SIG-M5 treated with dmso at 0.1 percent for 504 hours (cell line): ENCODE measurements at regions not wholly inside any gene's neighbourhood (a gene's known extent, or its start where the extent isn't known, plus 50 kb on each side); places are given as distances from the start of the nearest gene placed in this dataset.

Experiments used
- DNase-seq: peaks from one replicate; lab custom pipeline; 2025; ENCODE audit not compliant: unreplicated experiment; lab: John Stamatoyannopoulos, UW

DNA sequence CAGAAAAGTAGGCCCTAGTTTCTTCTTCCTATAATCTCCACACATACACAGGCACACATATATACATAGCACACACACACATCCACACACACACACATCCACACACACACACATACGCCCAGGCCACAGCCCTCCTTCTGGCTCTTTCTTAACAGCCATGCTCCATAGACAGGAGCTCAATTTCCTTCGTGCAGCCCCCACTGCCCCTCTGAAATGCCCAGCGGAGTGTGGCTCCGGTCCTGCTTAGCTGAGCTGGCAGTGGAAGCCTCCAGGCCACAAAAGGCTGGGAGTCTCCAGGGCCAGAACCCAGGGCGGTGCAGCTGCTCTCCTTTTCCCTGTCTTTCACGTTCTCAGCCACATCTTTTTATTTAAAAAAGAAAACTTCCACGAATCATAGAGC lies 282.9 kb upstream of the IGFBP3 start:
- DNase-seq, result no peak

DNA sequence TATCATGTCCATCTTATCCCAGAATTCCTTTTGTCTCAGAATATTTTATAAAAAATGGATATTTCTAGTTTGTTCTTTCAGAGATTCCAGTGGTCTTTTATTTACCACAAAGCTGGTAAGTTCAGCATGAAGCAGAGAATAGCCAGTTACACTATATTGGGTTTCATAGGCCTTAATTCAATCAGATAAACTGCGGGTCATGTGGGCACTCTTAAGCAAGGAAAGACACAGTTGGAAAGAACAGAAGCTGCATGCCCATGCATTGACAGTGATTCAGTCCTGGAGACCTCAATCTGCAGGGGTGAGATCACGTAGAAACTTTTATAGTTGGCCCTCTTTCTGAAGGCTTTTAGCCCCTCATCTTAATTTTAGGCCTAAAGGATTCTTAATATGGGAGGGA lies 281.3 kb upstream of the IGFBP3 start:
- no peak for DNase-seq

DNA sequence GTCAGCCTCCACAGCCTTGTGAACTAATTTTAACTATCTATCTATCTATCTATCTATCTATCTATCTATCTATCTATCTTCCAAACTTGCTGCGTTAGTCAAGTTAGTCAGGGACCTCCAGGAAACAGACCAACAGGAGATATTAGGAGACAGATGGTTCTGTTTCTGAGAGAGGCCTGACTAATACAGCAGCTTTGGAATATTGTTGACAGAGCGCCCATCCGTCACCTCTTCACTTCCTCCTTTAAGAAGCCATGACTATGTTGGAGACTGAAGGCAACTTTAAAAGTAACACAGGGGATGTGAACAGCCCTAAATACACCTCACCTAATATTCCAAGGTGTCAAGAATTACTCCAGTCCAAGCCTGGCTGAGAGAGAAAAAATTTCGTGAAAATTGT lies 280.9 kb upstream of the IGFBP3 start:
- no peak for DNase-seq

DNA sequence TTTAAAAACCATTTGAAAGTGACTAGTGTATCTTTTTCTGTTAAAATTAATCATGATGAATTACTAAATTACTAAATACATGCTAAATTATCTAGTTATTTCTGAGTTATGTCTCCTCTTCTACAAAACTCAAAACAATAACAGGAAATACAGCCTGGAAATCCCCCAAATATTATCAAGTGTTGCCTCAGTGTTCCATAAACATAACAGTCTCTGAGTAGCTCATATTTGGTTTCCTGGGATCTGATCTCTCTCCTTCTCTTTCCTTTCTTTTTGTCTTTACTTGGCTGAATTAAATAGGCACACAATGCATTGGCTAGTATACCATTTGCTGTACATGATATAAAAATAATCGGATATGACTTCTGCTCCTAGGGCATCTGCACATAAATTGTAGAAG lies 277.6 kb upstream of the IGFBP3 start:
- no peak for DNase-seq

DNA sequence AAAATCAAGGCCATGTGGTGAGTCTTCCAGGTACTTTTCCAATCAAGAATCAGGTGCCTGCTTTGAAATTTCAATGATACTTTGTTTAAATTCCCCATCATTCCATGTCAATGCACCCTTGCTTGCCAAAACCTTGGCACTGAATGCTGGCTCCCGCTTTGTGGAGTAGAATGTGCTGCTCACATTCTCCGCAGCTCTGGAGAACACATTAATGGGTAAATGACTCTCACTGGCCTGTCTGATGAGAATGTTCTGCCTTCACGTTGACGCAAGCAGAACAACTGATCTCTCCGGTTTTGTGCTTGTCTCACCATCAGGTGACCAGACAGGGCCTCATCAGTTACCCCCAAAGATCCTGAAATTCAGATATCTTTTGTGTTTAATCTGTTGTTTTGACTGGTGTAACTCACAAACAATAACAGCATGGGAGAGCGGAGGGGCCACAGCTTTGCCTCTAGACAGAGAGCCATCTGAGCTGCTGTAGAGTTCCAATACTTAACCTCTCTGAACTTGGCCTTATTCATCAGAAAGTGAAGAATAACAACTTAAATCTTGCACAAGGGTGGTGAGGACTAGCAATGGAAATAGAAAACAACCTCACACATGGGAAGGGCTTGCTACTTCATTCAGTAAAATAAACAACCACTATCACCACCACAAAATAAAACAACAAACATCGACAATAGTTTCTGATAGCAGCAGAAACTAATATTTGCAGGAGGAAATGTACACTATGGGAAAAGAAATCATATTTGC lies 276.9 kb upstream of the IGFBP3 start:
- no peak for DNase-seq

DNA sequence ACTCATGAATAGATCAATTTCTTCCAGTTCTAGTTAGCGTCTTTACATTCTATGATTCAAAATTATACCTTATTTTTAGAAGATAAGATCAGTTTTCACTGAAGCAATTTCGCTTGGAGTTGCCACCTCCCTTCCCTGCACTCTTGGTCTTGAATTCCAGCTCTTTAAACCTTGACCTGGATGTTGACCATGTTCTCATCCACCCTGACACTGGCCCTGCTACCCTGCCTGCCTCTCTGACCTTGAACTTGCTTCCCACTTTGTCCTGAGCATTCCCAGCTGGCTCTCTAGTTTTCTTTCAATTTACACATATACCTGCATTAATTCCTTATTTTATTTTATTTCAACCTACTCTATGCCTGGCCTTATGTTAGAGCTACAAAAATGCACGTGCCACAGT lies 274.9 kb upstream of the IGFBP3 start:
- DNase-seq, result no peak

DNA sequence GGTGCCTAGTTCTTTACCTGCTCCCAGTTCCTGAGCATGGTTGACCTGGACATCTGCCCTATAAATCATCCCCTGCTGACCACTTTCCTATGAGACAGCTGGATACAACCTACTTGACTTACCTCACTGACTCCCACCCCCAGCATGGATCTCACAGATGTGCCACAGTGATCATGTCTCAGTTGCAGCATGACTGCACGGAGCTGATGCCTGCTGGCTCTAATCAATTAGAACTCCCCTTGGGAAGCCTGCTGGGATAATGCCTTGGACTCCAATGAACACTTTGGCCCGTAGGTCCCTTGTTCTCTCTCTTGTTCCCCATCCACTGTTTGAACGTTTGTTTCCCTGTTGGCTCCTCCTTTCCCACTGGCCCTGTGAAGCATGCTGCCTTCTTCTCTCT lies 271.2 kb upstream of the IGFBP3 start:
- no peak for DNase-seq

DNA sequence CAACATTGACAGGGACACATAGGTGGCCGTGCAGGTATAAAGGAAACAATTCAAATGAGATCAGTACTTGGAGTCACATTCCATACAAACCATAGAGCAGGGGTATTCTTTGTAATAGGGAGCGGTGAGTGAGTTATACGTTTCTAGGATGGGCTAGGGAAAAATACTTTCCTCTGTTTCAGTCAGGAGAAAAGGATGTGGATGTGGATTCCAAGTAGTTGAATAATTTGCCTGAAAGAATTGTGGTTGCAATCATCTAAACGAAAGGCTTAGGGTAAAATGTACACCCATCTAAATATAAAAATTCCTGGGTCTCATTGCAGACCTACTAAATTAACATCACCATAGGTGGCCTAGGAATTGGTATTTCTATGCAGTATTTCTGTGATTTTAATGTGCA lies 270.7 kb upstream of the IGFBP3 start:
- DNase-seq, result no peak

DNA sequence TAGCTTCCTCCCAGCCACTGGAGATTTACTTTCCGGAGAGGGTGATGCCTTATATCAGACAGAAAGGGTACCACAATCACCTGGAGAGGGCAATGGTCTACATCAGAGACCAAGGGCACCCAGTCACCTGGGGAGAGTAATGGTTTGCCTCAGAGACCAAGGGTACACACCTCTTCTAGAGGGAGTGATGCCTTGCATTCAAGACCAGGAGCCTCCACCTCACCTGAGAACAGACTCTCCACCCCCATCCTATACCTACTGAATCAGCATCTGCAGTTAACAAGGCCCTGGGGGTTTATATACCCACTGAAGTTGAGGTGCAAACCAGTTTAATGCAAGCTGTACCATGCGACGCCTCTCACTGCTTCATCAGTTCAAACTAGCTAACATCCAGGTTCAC lies 270.2 kb upstream of the IGFBP3 start:
- DNase-seq, result no peak

DNA sequence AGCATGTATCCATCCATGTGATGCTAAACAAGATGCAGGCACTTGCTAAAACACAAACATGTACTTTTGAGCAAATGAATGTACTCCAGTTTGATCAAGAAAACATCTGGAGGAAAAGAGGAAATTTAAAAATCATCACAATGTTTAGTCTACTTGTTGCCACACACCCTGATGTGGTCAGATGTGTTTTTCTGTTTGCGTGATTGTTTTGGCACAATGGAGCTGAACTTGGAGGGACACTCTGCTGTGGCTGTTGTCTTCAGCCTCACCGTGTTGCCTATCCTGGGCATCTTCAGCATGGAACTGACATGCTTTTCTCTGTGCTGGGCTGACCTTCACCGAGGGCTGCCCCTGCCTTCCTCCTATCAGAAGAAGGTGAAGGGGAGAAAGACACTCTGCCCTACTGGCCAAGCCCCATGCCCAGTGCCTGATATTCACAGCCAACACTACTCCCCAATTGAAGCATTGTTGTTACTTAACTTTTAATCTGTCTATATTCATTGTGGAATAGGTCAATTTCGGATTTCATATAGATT lies 268.3 kb upstream of the IGFBP3 start:
- no peak for DNase-seq

DNA sequence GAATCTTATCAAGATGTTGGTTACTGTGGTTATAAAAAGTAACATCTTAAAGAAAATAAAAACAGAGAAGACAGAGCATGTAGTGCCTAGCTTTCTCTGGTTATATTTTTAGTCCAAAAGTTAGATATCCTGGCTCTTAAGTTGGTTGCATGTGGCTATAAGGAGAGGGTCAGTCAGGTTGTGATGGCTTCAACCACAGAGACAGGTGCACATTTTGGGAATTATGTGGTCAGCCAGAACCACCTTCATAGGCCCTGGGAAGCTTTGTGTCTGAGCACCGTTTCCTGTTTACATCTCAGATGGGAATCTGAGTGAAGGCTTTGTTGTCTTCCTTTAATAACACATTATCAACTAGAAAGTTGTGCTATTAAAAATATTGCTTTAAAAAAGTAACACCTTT lies 265.1 kb upstream of the IGFBP3 start:
- DNase-seq, result no peak

DNA sequence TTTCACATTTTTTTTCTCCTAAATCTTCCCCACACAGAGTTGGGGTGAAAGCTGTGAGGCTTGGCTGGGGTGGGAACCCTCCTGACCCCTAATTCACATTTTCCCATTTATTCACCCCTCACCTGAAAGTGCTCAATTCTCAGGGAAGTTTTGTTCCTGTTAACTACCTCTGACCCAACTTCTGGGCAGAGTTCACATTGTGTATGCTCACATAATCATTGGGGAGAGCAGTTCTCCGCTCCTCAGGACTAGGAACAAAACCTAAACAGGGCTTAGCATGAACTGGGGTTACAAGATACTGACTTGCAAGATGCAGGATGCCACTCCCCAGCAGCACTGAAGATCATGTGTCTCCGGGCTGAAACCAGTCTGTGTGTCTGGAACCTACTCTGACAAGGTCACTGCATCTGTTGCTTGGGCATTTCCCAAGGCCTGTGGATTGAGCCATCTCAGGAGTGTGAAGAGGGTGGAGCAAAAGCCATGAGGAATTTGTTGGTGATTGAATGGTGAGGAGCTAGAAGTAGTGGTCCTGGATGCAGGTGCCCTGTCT lies 258.1 kb upstream of the IGFBP3 start:
- DNase-seq, result no peak

DNA sequence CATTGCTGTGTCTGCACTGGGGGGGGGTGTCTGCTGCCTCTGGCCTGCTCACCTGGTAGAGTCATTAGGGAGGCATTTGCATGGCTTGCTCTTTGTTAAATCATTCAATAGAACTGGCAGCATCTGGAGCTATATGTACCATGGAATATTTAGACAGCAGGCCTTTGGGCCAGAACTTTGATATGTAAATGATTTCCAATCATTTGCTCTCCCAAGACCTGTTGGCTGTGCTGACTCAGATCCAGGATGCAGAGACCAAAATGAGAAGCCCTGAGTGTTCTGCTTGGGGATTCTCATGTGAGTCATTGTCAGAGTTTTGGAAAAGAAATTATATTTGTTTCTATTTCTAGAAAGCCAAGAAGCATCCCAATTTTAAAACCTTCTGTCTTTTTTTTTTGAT lies 257.6 kb upstream of the IGFBP3 start:
- no peak for DNase-seq

DNA sequence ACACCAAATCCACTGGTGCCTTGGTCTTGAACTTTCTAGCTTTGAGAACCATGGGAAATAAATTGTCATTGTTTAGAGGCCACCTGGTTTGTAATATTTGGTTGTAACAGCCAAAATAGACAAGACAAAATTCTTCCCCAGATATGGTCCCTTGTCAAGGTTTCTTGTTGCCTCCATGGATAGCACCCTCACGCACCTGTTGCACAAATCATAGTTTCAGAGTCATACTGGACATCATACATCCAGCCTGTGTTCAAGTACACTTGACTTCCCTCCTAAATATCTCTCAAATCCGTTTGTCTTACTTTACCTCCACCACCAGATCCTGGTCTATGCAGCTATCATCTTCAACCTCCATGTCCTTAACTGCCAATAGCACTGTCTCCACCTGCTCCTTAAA lies 256.7 kb upstream of the IGFBP3 start:
- no peak for DNase-seq

DNA sequence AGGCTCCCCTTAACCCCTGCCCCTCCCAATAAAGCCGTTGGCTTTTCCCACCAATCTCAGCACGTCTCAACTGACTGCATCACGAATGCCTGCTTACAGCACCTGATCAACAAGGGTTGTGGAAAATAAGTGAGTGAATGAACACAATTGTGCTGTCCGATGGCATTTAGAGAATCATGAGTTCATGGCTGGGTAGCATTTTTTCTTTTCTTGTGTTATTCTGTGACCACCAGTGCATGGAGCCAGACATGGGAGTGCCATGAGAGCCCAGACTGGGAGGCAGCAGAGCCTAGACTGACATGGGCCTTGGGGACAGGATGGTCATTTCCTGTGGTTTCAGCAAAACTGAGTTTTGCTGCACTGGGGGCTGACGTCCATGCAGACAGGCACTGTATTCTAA lies 254.1 kb upstream of the IGFBP3 start:
- no peak for DNase-seq

DNA sequence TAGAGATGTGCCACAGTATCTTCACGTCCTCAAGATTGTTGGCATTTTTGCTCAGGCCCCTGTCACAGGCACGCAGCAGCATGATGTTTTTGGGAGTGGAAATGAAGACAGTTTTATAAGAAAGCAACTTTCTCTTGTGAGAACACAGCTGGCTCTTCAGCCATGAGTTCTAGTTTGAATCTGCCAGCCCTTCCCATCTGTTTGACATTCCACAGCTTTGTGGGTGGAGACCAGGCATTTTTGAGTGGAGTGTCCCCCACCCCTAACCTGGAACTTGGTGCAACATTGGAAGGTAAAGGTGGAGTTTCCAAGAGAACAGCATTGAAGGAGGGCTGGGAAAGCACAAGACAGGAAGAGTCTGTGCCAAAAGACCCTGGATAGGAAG lies 253.1 kb upstream of the IGFBP3 start:
- no peak for DNase-seq

DNA sequence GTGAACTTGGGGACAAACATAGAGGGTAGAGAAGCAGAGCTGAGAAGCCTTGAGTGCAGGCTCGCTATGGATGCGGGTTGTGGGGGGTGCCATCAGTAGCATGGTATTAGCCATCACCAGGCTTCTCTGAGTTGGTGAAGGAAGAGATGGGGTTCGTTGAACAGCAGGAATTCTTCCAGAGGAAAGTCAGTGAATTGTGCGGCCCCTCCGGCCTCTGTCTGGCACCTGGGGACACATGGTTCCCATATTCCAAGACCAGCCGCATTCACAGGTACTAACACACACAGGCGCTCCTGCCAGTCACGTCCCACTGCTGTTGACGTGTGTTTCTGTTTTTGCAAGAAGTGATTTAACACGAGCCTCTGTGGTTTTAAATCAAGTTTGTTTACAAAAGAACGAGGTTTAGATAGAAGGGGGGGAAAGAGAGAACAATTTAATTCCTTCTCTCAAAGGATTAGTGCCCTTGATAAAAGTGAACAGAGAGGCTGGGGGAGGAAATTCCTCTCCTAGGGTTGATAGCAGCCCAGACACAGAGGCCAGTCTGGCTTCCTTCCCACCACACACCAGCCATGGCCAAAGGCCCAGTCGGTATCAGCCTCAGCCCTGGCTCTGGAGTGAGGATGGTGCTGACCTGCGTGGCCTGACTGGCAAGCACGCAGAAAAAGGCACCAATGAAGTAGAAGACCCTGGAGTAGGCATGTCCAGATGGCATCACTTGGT lies 252.6 kb upstream of the IGFBP3 start:
- no peak for DNase-seq

DNA sequence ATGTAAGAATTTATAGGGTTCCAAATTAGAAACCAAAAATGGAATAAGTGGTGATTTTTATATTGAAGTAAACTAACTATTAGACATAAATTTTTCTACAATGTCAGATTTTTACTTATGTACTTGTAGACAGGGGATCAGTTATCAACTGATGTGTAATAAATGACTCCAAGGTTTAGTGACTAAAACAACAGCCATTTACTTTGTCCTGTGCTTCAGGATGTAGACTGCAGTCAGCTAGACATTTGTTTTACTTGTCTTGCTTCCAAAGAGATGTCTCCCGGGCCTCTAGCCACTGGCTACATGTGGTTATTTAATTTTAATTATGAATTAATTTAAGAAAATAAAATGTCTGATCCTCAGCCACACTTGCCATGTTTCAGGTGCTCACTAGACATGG lies 249.7 kb upstream of the IGFBP3 start:
- DNase-seq, result no peak

DNA sequence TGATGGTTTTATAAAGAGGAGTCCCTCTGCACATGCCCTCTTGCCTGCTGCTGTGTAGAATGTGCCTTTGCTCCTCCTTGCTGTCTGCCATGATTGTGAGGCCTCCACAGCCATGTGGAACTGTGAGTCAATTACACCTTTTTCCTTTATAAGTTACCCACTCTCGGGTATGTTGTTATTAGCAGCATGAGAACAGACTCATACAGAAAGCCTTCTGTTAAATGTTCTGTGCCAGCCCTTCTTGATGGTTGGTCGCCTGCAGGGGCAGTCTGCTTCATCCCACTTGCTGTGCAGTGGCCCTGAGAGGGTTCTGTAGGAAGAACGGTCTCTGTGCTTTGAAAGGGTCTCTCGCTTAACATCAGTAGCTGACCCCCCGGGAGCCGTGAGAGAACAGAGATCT lies 248.9 kb upstream of the IGFBP3 start:
- no peak for DNase-seq

DNA sequence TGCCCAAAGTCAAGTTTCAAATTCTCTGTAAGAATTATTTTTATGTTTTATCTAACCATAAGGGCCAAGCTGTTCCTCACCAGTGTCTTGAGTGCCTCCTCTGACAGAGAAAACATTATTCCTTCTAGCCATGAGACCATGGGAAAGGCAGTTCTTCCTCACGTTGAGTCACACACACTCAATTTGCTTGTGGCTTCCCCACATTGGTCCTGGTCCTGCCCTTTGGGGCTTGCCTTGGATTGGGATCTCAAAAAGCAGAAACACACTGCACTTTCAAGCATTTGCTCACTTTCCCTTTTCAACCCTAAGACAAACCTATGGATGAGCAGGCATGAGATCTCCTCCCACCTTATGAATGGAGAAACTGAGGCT lies 248.3 kb upstream of the IGFBP3 start:
- DNase-seq, result no peak

DNA sequence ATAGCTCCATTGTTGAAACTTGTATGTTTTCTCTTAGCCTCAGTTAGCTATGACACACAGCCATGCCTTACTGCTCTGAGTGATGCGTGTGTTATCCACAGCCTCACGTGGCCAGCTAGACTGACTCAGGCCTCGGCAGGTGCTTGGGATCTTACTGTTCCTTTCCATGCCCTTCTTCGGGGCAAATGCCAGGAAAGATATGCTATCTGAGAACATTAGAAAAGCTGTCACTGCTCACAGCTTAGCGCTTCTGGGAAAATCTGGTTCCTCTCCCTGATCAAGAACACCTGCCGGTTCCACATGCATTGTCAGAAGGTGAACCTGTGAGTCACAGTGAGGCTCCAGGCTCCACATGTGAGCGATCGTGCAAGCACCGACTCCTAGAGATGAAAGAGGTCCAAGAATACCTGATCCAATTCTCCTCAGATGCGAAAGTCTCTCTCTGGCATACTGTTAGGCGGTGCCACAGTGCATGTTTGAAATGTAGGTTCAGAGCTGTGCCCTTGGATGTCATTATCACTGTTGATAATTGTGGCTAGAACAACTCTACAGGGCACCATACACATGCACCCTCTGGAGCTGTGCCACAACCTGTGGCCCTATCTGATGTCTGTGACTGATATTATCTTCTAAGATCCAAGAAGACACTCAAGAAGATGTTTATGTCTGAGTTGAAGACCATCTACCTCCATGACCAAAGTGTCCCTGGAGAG lies 247.8 kb upstream of the IGFBP3 start:
- DNase-seq, result no peak

DNA sequence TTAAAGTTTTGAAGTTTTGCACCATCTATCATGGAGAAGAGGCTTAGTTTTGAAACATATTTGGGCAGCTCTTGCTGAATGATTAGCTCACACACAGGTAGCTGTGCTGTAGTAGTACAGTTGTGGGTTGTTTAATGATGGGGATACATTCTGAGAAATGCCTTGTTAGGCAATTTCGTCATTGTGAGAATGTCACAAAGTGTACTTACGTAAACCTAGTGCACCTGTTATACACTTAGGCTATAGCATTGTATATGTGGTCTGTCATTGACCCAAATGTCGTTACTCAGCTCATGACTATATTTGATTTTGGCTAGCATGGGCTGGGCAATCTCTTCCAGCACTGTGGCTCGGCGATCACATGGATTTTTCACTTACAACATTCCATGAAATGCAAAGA lies 247.2 kb upstream of the IGFBP3 start:
- DNase-seq, result no peak
